H9 (cell line): ENCODE measurements at regions not wholly inside any gene's neighbourhood (a gene's known extent, or its start where the extent isn't known, plus 50 kb on each side); places are given as distances from the start of the nearest gene placed in this dataset.

Source experiments
- DNase-seq: peaks from one replicate; pipeline ENCODE4 v3.0.0-alpha.2; 2017
- H2AFZ ChIP-seq: one replicate; pipeline ENCODE4 v1.6.1; 2013; ENCODE audit warnings: mild to moderate bottlenecking, low read length, control low read depth, moderate library complexity
- H2AK5ac ChIP-seq: 2 replicates; pipeline ENCODE4 v1.6.1; 2013; ENCODE audit warnings: low read length, control low read depth, mixed read lengths; ENCODE audit not compliant: insufficient read length
- H2BK120ac ChIP-seq: one replicate; pipeline ENCODE4 v1.6.1; 2013; ENCODE audit warnings: low read depth, mild to moderate bottlenecking, low read length, control low read depth, inconsistent platforms; ENCODE audit not compliant: poor library complexity, severe bottlenecking
- H2BK12ac ChIP-seq: 2 replicates; pipeline ENCODE4 v1.6.1; 2013; ENCODE audit warnings: low read length, control low read depth, mixed read lengths, low read depth; ENCODE audit not compliant: insufficient read length
- H2BK15ac ChIP-seq: 2 replicates; pipeline ENCODE4 v1.6.1; 2013; ENCODE audit warnings: low read depth, low read length, control low read depth
- H2BK20ac ChIP-seq: one replicate; pipeline ENCODE4 v1.6.1; 2013; ENCODE audit warnings: low read depth, mild to moderate bottlenecking, low read length, control low read depth, inconsistent platforms; ENCODE audit not compliant: poor library complexity, severe bottlenecking
- H2BK5ac ChIP-seq: 2 replicates; pipeline ENCODE4 v1.6.1; 2013; ENCODE audit warnings: low read length, control low read depth, mixed read lengths; ENCODE audit not compliant: insufficient read length
- H3K14ac ChIP-seq: 2 replicates; pipeline ENCODE4 v1.6.1; 2013; ENCODE audit warnings: low read length, control low read depth; ENCODE audit not compliant: insufficient read depth
- H3K18ac ChIP-seq: 2 replicates; pipeline ENCODE4 v1.6.1; 2013; ENCODE audit warnings: low read depth, mild to moderate bottlenecking, mixed read lengths, low read length, control low read depth; ENCODE audit not compliant: insufficient read length
- H3K23ac ChIP-seq: 2 replicates; pipeline ENCODE4 v1.6.1; 2013; ENCODE audit warnings: low read length, control low read depth, mixed read lengths, low read depth; ENCODE audit not compliant: insufficient read length
- H3K23me2 ChIP-seq: 2 replicates; pipeline ENCODE4 v1.6.1; 2013; ENCODE audit warnings: low read depth, mild to moderate bottlenecking, mixed read lengths, low read length, control low read depth; ENCODE audit not compliant: insufficient read length, poor library complexity, severe bottlenecking
- H3K27ac ChIP-seq: 2 replicates; pipeline ENCODE4 v1.5.1; 2013; ENCODE audit warnings: low read length, control low read depth, mixed read lengths, low read depth; ENCODE audit not compliant: insufficient read length
- H3K27me3 ChIP-seq: 2 replicates; pipeline ENCODE4 v1.6.1; 2013; ENCODE audit warnings: low read length, control low read depth, inconsistent platforms; ENCODE audit not compliant: insufficient read depth
- H3K4ac ChIP-seq: 2 replicates; pipeline ENCODE4 v1.6.1; 2013; ENCODE audit warnings: low read depth, mild to moderate bottlenecking, control low read depth, inconsistent platforms, low read length, moderate library complexity
- H3K4me1 ChIP-seq: 2 replicates; pipeline ENCODE4 v1.6.1; 2013; ENCODE audit warnings: low read length, control low read depth, inconsistent platforms; ENCODE audit not compliant: insufficient read depth
- H3K4me2 ChIP-seq: 2 replicates; pipeline ENCODE4 v1.6.1; 2013; ENCODE audit warnings: low read length, control low read depth, mixed read lengths; ENCODE audit not compliant: insufficient read length, insufficient read depth
- H3K56ac ChIP-seq: 2 replicates; pipeline ENCODE4 v1.6.1; 2013; ENCODE audit warnings: low read depth, mild to moderate bottlenecking, mixed read lengths, low read length, control low read depth; ENCODE audit not compliant: insufficient read length
- H3K79me1 ChIP-seq: 2 replicates; pipeline ENCODE4 v1.6.1; 2013; ENCODE audit warnings: low read depth, mild to moderate bottlenecking, moderate library complexity, low read length, control low read depth, inconsistent platforms; ENCODE audit not compliant: insufficient read depth, poor library complexity, severe bottlenecking
- H3K79me2 ChIP-seq: 2 replicates; pipeline ENCODE4 v1.6.1; 2013; ENCODE audit warnings: low read length, control low read depth, inconsistent platforms; ENCODE audit not compliant: insufficient read depth
- H3K9ac ChIP-seq: 2 replicates; pipeline ENCODE4 v1.6.1; 2013; ENCODE audit warnings: low read length, control low read depth, mixed read lengths; ENCODE audit not compliant: insufficient read length; ENCODE audit errors: extremely low read depth
- H3K9me3 ChIP-seq: one replicate; pipeline ENCODE4 v1.6.1; 2013; ENCODE audit warnings: low read depth, low read length, inconsistent platforms; ENCODE audit not compliant: control insufficient read depth
- H3T11ph ChIP-seq: one replicate; pipeline ENCODE4 v1.6.1; 2013; ENCODE audit warnings: mild to moderate bottlenecking, low read length, control low read depth, inconsistent platforms
- H4K20me1 ChIP-seq: one replicate; pipeline ENCODE4 v1.6.1; 2013; ENCODE audit not compliant: control insufficient read depth, insufficient read length, insufficient read depth
- H4K5ac ChIP-seq: 2 replicates; pipeline ENCODE4 v1.6.1; 2013; ENCODE audit warnings: low read depth, mild to moderate bottlenecking, mixed read lengths, low read length, control low read depth; ENCODE audit not compliant: insufficient read length
- H4K8ac ChIP-seq: replicated peaks from 2 replicates; pipeline ENCODE4 v1.6.1; 2013; ENCODE audit warnings: low read length, control low read depth, mixed read lengths, low read depth; ENCODE audit not compliant: insufficient read length
- H4K91ac ChIP-seq: 2 replicates; pipeline ENCODE4 v1.6.1; 2013; ENCODE audit warnings: low read depth, mild to moderate bottlenecking, moderate library complexity, mixed read lengths, low read length, control low read depth; ENCODE audit not compliant: insufficient read length
- H3K27ac Mint-ChIP-seq, 3 experiments: 2 replicates in 2 of 3; 3 replicates in 1 of 3; pipeline ENCODE4 v1.8.0; 2020 to 2021; ENCODE audit warnings: mixed read lengths in 3 of 3, mild to moderate bottlenecking in 1 of 3, moderate library complexity in 1 of 3
- H3K27me3 Mint-ChIP-seq: 2 replicates; pipeline ENCODE4 v1.8.0; 2021; ENCODE audit warnings: low read depth, mild to moderate bottlenecking, moderate library complexity, mixed read lengths
- H3K36me3 Mint-ChIP-seq, 3 experiments: 2 replicates in 2 of 3; 3 replicates in 1 of 3; pipeline ENCODE4 v1.8.0; 2020 to 2021; ENCODE audit warnings: low read depth in 3 of 3, mixed read lengths in 3 of 3; ENCODE audit not compliant: insufficient read depth in 1 of 3
- H3K4me1 Mint-ChIP-seq, 2 experiments: 2 replicates each; pipeline ENCODE4 v1.8.0; 2020; ENCODE audit warnings: mixed read lengths in 2 of 2
- H3K4me3 Mint-ChIP-seq, 2 experiments: 2 replicates in 1 of 2; 3 replicates in 1 of 2; pipeline ENCODE4 v1.8.0; 2020 to 2021; ENCODE audit warnings: mild to moderate bottlenecking in 2 of 2, mixed read lengths in 2 of 2, moderate library complexity in 1 of 2
- H3K9me3 Mint-ChIP-seq, 2 experiments: 2 replicates in 1 of 2; 3 replicates in 1 of 2; pipeline ENCODE4 v1.8.0; 2020; ENCODE audit warnings: mild to moderate bottlenecking in 2 of 2, mixed read lengths in 2 of 2, moderate library complexity in 1 of 2
- CTCF ChIP-seq: fragments of 200-600 bp; sonication (generic); conservative IDR thresholded peaks from 3 replicates; pipeline ENCODE4 v1.8.0; 2021; ENCODE audit warnings: antibody characterized with exemption, mild to moderate bottlenecking
- WGBS: extraction: QIAGEN DNeasy Blood & Tissue Kit; methylation state at CpG from one replicate; pipeline ENCODE4 v1.1.7; 2013; ENCODE audit warnings: missing lambda C conversion rate, low lambda C conversion rate, mixed read lengths; ENCODE audit not compliant: insufficient read length; ENCODE audit errors: extremely low coverage; 5-methylcytosine and 5-hydroxymethylcytosine counted together

GRCh38 chr13:36495431-36495830 is 63.1 kb downstream of the CCNA1 start:
- H3K56ac ChIP-seq: no peak overlapping the region
- H2BK5ac ChIP-seq: no peak overlapping the region
- WGBS: no CpG with 5 or more reads among the region's 4 CpGs
- H3K23me2 ChIP-seq: no peaks in the 10 kb centered on the region
- no peak overlapping the region; a peak in 1 of 5 replicates for H3K4me3 Mint-ChIP-seq
- H3K27me3 ChIP-seq: no peaks in the 10 kb centered on the region
- TF ChIP-seq CTCF: no peak
- no peak overlapping the region for H3K23ac ChIP-seq
- H2BK120ac ChIP-seq: no peak overlapping the region
- no peak overlapping the region for H3K4ac ChIP-seq
- H3K36me3 Mint-ChIP-seq: no peaks in the 10 kb centered on the region
- no peak overlapping the region for H3T11ph ChIP-seq
- H3K9ac ChIP-seq: no peak overlapping the region
- no peak overlapping the region for H2BK12ac ChIP-seq
- H2AK5ac ChIP-seq: no peak overlapping the region
- no peak overlapping the region for H2BK20ac ChIP-seq
- H4K8ac ChIP-seq: no peak overlapping the region
- no peak overlapping the region for H2AFZ ChIP-seq
- H3K79me1 ChIP-seq: no peaks in the 10 kb centered on the region
- no peak for DNase-seq
- no peaks in the 10 kb centered on the region for H3K9me3 ChIP-seq
- peak overlapping the region in 1 of 3 experiments; percentile 77; a peak in 2 of 7 replicates for H3K27ac Mint-ChIP-seq
- no peaks in the 10 kb centered on the region for H3K27me3 Mint-ChIP-seq
- H4K5ac ChIP-seq: no peak overlapping the region
- H3K27ac ChIP-seq: no peak overlapping the region
- H3K18ac ChIP-seq: no peak overlapping the region
- no peak overlapping the region for H3K14ac ChIP-seq
- no peak overlapping the region for H2BK15ac ChIP-seq
- no peaks in the 10 kb centered on the region for H3K79me2 ChIP-seq
- H3K4me1 ChIP-seq: no peaks in the 10 kb centered on the region
- no peak overlapping the region for H4K91ac ChIP-seq
- peaks cover 0 to 4% of the 10 kb centered on the region in 2 experiments; a peak in 2 of 4 replicates for H3K4me1 Mint-ChIP-seq
- no peaks in the 10 kb centered on the region; a peak in 2 of 5 replicates for H3K9me3 Mint-ChIP-seq
- H3K4me2 ChIP-seq: no peak overlapping the region
- H4K20me1 ChIP-seq: no peaks in the 10 kb centered on the region
